NCI-H2227 (cell line): ENCODE measurements at regions not wholly inside any gene's neighbourhood (a gene's known extent, or its start where the extent isn't known, plus 50 kb on each side); places are given as distances from the start of the nearest gene placed in this dataset.
"Not testable (repeated sequence)": the region's sequence is repeated elsewhere in the genome, so short reads cannot be mapped to it uniquely, and the experiment has no call there.

Experiments
- DNase-seq: peaks from one replicate; lab custom pipeline; 2025; ENCODE audit not compliant: unreplicated experiment; lab: John Stamatoyannopoulos, UW

DNA sequence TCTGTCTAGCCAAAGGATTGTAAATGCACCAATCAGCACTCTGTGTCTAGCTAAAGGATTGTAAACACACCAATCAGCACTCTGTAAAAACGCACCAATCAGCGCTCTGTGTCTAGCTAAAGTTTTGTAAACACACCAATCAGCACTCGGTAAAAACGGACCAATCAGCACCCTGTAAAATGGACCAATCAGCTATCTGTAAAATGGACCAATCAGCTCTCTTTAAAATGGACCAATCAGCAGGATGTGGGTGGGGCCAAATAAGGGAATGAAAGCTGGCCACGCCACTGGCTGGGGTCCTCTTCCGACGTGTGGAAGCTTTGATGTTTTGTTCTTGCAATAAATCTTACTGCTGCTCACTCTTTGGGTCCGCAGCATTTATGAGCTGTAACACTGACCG is 151.1 kb upstream of the SPTLC3 start:
- not testable (repeated sequence) for DNase-seq

DNA sequence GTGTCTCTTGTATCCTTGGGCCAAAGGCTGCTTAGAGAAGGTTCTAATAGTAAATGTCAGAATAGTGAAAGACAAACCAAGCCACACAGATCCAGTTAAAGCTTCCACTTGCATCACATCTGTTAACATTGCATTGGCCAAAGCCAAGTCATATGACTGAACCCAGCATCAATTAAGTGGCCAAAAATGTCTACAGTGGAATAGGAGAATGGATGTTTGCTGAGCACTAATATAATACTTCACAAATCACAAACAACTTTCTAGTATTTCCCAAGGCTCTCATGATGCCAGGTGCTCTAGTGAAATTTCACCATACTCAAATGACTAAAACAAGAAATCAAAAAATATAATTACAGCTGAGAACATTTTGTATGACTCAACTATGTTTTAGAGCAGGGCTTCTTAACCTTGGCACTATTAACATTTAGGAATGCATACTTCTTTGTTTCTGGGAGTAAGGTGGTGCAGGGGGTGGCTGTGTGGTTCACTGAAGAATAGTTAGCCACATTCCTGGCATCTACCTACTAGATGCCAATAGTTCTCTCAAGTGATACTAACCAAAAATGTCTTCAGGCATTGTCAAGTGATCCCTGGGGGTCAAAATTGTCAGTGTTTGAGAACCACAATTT is 148.0 kb upstream of the SPTLC3 start:
- DNase-seq: no peak

DNA sequence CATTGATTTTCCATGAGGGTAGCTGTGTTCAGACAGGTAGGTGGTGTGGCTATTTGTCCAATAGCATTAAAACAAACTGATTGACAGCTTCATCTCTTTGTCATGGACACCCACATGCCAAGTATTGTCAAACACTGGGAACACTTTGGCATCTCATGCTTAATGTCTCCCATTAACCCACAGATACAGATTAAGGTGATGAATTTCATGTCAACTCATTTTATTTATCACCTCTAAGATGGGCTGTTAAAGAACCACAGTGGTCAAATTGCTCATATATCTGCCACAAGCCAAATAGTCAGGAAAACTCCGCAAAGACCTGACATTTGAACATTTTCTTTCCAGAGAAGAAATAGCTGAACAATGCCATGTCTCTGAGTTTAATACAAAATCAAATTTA is 139.1 kb upstream of the SPTLC3 start:
- DNase-seq: no peak

GRCh38 chr20:12870588-12870987 is 138.2 kb upstream of the SPTLC3 start:
- no peak for DNase-seq

GRCh38 chr20:12874933-12875332 is 133.8 kb upstream of the SPTLC3 start:
- DNase-seq: no peak

GRCh38 chr20:12875510-12875909 is 133.3 kb upstream of the SPTLC3 start:
- no peak for DNase-seq

DNA sequence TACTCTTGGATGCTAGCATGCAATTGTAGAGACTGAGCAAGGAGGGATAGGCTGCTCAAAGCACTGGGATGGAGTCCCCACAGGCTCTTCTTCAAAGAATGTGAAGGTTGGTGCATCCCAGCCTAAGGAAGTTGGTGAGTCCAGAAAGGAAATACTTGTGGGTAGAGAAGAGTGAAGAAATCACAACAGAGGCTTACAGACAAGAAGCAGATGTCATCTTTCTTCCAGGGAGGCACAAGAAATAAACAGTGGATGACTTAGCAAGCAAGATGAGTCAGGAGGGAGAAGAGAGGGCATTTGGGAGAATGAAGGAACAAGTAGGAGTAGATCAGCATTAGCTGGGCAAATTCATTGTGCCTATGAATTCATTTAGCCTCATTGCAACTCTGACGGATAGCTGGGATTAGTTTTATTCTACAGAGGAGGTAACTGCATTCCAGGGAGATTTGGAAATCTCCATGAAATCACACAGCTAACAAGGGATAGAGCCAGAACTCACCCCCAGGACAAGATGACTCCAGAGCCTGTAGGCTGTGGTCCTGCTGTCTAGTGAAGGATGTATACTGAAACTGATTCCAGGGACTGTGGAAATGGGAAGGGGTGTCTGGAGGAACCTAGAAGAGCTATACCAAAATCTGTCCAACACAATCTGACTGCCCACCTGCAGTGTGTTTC is 125.8 kb upstream of the SPTLC3 start:
- DNase-seq: no peak

- DNase-seq: no peak
These were observed 125.3 kb upstream of the SPTLC3 start for GRCh38 chr20:12883507-12883885.

DNA sequence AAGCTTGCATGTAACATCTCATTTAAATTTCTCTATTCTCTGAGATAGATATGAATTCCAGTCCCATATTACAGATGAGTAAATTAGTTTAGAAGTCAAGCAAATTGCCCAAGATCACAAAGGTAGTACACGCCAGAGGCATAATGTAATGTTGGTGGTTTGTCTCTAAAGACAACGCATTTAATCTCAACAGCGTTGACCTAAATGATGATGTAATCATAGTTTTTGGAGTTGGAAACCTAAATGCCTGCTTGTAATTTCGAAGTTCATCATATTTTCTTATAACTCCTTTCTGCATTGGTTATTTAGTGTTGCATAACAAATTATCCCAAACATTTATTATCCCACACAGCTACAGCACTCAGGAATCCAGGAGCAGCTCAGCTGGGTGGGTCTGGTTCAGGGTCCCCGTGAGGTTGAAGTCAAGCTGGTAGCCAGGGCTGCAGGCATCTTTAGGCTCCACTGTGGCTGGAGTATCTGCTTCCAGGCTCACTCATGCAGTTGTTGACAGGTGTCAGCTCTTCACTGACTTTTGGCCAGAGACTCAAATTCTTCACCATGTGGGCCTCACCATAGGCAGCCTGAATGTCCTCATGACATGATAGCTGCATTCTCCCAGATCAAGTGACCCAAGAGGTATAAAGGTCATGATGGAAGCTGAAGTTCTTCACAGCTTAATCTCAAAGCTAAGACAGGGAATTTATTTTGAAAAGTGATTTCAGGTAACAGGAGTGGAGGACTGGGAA is 122.0 kb upstream of the SPTLC3 start:
- no peak for DNase-seq

- no peak for DNase-seq
These were observed 117.1 kb upstream of the SPTLC3 start for GRCh38 chr20:12891643-12892042.

DNA sequence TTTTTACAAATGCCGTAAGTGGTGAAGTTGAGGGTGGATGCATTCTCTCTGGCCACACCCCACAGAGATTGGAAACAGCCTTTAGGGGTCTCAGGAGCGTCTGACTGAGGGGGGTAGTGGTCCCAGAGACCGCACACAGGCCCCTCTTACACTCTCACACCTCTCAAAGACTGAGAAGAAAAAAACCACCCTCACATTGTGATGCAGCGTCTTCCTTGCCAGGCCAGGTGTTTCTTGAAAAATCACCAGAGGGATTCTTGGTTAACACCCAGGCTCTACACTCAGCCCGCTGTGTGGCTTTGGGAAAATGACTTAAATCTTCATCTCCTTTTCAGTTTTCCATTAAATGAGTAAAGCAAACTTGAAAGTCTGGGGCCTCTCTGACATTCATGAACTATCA is 115.8 kb upstream of the SPTLC3 start:
- no peak for DNase-seq

DNA sequence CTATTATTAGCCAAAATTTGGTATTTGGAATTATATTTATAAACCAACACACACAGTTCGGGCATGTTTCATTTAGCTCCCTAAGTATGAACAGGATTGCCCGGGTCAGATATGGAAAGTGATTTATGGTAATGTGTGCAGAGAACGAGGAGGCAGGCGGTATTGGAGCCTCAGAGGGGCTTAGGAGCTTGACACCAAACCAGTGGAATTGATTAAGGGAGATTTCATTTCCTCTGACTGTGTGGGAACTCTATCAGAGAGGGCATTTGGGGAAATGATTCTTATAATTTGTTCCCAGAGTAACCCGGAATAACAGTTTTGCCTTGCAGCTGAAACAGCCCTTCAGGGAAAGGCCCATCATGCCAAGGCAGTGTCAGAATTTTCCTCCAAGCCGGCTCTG is 115.1 kb upstream of the SPTLC3 start:
- no peak for DNase-seq

- DNase-seq: no peak
These were observed 114.7 kb upstream of the SPTLC3 start for GRCh38 chr20:12894089-12894488.

DNA sequence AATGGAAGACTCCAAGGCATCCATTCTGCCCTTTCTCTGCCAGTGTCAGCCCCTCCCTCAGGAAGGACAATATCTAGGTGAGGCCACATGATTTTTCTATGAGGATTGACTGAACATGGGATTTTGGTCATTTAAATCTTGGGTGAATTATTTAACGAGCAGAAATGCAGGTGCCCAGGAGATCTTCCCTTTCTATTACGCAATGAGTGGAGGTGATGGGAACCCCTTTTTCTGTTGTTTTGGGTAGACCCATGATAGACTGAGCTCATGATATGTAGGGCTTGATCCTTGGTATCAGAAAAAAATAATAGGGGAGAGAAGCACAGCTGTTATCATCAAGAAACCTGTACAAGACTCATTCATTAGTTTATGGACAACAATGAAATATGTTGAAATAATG is 112.6 kb upstream of the SPTLC3 start:
- no peak for DNase-seq

- no peak for DNase-seq
These were observed 105.8 kb upstream of the SPTLC3 start for GRCh38 chr20:12902992-12903391.

DNA sequence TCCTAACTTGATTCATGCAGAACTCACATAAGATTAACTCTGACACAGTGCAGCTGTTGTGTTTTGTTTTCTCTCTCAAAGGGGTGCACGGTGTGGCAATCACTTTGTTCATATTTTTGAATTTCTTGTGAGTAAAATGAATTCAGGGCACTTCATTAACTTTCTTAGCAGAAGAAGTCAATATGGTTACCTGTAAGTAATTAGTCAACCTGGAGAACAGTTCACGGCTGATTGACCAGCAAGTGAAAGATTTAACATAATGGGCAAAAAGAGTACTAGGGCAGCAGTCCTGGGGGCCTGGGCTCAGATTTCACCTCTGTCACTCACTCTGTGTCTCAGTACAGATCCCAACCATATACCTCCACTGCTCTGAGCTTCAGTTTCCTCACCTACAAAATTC is 102.4 kb upstream of the SPTLC3 start:
- DNase-seq: no peak

DNA sequence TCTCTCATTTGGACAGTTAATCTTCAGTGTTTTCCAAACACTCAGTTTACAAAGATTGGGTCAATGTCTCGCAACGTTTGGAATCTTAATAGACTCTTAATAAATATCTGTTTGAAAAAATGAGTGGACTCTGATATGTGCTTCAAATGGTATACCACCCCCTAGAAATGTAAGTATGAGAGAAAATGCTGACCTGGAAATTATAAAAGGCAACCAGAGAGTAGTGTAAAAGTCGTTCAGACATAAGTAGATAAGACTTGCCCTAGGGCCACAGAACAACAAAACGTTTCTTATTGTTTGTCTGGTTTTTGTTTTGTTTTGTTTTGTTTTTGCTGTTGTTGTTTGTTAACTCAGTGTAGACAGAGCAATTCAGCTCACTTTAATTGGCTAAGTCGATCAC is 97.4 kb upstream of the SPTLC3 start:
- DNase-seq: no peak

- DNase-seq: no peak
These were observed 94.9 kb upstream of the SPTLC3 start for GRCh38 chr20:12913781-12914443.

DNA sequence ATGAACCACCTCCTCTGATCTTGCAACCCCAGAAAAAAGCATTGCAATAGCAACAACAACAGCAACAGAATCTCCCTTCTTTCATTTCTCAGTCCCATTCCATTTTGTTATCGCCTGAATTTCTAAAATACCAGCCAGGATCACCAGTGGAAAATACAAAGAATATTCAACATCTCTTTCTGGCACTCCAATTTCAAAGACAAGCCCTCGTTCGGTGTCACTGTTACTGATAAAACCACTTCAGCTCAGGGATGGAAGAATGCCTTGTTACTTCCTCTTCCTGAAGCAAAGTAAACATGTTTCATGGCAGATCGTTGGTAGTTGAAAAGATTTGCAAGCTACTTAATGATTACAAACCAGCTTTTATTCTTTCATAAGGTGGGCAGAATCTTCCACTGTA is 94.0 kb upstream of the SPTLC3 start:
- no peak for DNase-seq

DNA sequence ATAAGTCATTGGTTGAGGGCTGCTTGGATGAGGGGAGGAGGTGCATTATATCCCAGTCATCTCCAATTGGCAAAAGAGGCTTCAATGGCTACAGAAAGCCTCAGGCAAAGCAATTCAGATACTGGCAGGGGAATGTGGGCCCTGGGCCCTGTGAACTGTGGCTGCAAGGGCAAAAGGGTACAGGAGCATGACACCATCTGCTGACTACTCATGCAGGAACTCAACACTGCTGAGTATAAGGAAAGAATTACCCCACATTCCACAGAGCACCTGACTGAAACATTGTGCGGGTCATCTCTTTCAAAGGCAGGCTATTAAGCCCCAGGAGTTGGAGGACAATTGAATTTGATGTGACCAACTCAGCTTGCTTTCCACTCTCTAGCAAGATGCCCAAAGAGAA is 92.1 kb upstream of the SPTLC3 start:
- no peak for DNase-seq

- no peak for DNase-seq
These were observed 84.6 kb upstream of the SPTLC3 start for GRCh38 chr20:12924126-12924525.

GRCh38 chr20:12925210-12925755 is 83.5 kb upstream of the SPTLC3 start:
- peak; percentile 87 for DNase-seq
